GM18870 (cell line): ENCODE measurements at regions not wholly inside any gene's neighbourhood (a gene's known extent, or its start where the extent isn't known, plus 50 kb on each side); places are given as distances from the start of the nearest gene placed in this dataset.

Source experiments
- ATAC-seq: cut with Tn5 transposase; IDR thresholded peaks from one replicate; pipeline ENCODE4 v1.9.1; 2021; ENCODE audit warnings: moderate library complexity; ENCODE audit not compliant: unreplicated experiment

DNA sequence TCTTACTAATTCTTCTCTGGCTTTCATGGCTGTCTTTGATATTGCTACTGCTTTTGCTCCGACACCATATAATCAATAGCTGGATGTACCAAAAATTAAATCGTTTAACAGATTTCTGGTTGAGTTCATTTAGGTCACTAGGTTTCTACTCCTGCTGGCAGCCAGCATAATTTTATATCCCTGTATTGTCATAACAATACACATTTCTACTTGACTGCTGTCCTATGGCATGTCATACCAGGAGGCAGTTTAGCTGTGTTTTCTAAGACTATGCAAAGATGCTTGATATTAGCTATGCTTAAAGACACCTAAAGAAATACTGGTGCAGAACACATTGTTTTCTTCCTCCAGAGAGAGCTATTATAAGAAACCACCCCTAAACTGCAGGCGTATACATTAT, 337.2 kb upstream of the CDH6 start:
- no peak for ATAC-seq

DNA sequence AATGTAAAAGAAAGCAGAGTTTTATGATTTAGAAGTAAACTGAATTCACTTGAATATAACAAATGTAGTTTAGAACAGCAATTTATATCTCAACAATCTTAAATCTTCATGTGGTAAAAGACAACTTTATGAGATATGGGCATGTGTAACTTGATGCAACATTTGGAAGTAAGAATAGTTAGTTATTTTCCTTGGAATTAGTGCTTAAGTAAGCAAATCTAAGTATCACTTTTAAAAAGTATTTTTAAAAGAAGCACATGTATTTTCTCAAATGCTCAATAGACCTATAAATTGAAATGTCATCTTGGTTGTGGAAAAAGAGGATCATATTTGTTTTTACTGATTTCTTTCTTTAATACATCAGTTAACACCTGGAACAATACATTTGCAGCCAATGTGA, 340.3 kb upstream of the CDH6 start:
- ATAC-seq: no peak

- ATAC-seq: no peak
Measured at GRCh38 chr5:30850866-30851265, 342.6 kb upstream of the CDH6 start.

DNA sequence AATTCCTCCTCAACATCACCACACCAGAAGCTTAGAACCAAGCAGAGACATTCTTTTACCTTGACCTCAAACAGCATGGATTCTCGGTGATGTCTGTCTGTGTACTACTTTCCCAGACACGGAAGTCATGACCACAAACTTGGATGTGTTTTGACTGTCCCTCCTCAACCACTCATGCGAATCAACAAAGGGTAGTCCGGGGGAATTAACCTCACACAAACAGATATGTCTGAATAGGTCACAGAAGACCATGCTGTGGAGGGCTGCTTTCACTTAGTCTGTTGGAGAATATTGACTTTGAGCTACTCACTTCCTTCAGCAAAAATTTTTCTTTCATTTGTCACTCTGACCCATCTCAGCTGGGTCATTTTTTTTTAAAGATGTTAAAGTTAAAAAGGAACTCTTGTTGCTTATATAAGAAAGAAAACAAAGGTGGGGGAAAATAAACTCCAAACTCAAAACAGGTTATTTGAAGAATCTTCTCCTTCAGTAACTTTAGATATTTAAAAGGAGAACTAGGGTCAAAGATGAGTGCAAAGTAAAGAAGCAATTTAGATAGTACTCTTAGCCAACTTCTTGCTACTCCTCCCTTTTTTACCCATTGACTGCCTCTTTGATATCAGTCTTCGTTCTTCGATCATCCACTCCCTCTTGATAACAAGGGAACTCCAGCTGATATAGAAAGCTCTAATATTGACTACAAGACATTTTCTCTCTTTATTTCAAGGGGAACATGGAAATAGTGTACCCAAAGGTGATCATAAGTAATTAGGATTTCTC, 343.4 kb upstream of the CDH6 start:
- ATAC-seq: no peak

DNA sequence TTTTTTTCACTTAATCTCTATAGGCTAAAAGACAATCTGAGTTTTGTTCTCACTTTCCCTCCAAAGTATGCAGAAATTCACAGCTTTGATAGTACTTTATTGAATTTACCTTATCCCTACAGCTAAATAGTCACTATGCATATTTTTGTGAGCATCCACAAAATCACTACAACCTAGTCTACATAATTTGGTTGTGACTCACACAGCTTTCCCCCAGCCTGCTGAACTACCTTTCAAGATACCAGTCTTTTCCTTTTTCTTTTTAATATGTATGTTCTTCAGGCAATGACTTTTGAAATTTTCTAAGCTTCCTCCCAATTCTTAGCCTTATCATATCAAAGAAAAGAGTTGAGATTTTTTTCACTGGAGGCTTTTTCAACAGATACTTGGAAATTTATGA, 347.3 kb upstream of the CDH6 start:
- no peak for ATAC-seq

- no peak for ATAC-seq
Measured at GRCh38 chr5:30845194-30845593, 348.3 kb upstream of the CDH6 start.

- no peak for ATAC-seq
Measured at GRCh38 chr5:30843541-30843940, 349.9 kb upstream of the CDH6 start.

DNA sequence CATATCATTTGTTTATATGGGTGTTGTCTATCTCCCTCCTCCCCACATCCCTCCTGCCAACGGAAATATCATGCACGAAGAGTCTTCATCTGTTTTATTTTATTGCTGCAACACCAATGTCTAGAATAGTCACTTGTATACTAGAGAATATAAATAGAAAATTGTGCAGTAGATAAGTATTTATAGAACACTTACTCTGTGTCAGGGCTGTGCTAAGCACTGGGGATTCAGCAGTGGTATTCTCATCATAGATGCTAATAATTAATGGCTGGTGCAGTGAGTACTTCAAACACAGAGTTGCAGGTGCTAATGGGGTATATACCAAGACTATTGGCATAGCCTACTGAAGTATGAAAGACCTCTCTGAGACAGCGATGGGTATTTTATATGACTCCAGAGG, 353.5 kb upstream of the CDH6 start:
- no peak for ATAC-seq

DNA sequence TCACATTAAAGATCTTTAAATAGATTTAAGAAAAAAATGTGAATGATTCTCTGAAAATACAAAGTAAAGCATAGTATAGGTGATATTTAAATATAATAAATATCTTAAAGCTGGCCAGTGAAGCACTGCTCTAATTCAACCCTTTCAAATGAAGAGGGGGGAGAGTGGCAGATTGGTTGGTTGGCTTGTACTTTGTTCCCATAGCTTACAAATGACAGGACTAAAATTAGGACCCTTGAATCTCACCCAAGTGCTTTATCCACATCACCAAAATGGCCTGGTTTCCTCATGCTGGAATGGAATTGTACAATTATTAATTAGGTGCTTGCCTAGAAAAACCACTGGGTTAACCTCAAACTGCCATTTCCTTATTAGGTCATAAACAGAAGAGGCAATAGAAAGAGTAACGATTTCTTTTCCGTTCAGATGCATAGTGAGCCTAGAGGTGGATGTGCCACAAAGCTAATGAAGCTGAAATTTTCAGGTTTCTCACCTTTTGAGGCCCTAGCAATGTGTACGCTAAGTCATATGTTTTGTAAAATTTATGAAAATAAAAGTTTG, 354.5 kb upstream of the CDH6 start:
- ATAC-seq: no peak

DNA sequence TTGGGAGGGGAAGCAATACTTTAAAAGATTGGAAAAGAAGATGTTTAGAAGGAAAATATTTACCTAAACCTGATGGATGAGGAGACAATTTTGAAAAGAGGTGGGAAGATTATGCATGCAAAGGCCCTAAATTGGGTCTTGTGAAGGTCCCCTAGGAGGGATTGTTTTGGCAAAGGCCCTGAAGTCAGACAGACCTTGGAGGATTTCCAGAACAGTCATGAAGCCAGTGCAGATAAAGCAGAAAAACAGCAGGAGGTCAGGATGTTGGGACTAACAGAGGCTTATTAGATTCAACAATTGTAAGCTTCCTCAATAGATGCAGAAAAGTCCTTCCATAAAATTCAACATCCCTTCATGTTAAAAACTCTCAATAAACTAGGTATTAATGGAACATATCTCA, 361.0 kb upstream of the CDH6 start:
- no peak for ATAC-seq

GRCh38 chr5:30831605-30832004, 361.9 kb upstream of the CDH6 start:
- ATAC-seq: no peak

- no peak for ATAC-seq
Measured at GRCh38 chr5:30831123-30831522, 362.4 kb upstream of the CDH6 start.

GRCh38 chr5:30811298-30811697, 382.2 kb upstream of the CDH6 start:
- no peak for ATAC-seq

- ATAC-seq: no peak
Measured at GRCh38 chr5:30809933-30810332, 383.6 kb upstream of the CDH6 start.

GRCh38 chr5:30808996-30809395, 384.5 kb upstream of the CDH6 start:
- ATAC-seq: no peak

- no peak for ATAC-seq
Measured at GRCh38 chr5:30804739-30805505, 388.6 kb upstream of the CDH6 start.

- ATAC-seq: no peak
Measured at GRCh38 chr5:30802961-30803705, 390.4 kb upstream of the CDH6 start.

DNA sequence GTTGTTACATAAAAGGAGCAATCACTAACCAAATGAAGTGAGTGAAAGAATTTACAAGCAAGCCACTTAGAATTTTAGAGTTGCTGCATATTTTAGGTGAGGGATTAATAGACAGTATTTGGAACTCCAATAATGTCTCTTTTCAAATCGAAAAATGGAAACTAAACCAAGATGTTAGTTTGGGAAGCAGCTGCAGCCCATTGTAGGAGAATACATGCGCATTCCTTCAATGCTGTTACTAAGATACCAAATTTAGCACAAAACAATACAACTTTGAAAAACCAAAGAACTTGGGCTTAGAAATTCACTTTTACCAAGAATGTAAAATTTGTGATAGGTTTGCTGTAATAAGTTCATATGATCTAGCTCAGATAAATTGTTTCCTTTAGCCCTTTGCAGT, 411.8 kb upstream of the CDH6 start:
- ATAC-seq: no peak

- no peak for ATAC-seq
Measured at GRCh38 chr5:30768056-30768690, 425.3 kb upstream of the CDH6 start.

DNA sequence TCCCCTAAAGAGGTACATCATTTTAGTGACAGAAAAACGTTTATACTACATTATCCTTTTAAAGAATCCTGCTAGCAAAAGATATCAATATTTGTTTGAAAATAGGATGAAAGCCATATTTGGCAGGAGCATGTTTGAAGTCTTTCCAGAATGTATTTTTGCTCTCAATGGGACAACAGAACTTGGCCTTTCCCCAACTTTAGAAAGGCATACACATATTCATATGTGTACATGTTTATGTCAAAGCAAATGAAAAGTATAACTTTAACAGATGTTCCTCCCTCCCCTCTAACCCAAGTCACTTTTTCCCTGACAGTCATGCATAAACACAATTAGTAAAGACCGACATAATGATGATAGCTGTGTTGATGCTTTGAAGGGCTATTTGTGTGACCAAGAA, 427.8 kb upstream of the CDH6 start:
- ATAC-seq: no peak

- no peak for ATAC-seq
Measured at GRCh38 chr5:30765227-30765626, 428.3 kb upstream of the CDH6 start.
